ENCODE measurements at regions not wholly inside any gene's neighbourhood (a gene's known extent, or its start where the extent isn't known, plus 50 kb on each side); places are given as distances from the start of the nearest gene placed in this dataset.

- TF ChIP-seq, protein P1, sequence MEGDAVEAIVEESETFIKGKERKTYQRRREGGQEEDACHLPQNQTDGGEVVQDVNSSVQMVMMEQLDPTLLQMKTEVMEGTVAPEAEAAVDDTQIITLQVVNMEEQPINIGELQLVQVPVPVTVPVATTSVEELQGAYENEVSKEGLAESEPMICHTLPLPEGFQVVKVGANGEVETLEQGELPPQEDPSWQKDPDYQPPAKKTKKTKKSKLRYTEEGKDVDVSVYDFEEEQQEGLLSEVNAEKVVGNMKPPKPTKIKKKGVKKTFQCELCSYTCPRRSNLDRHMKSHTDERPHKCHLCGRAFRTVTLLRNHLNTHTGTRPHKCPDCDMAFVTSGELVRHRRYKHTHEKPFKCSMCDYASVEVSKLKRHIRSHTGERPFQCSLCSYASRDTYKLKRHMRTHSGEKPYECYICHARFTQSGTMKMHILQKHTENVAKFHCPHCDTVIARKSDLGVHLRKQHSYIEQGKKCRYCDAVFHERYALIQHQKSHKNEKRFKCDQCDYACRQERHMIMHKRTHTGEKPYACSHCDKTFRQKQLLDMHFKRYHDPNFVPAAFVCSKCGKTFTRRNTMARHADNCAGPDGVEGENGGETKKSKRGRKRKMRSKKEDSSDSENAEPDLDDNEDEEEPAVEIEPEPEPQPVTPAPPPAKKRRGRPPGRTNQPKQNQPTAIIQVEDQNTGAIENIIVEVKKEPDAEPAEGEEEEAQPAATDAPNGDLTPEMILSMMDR (IDR thresholded peaks at IDR 0.05), result no peak
- no peak for TF ChIP-seq POLR2A (IDR thresholded peaks at IDR 0.05)
Observed at GRCh38 chr4:127304356-127304755, 328.4 kb upstream of the INTU start.
